Right lobe of liver (tissue), 6 donors: ENCODE measurements at regions not wholly inside any gene's neighbourhood (a gene's known extent, or its start where the extent isn't known, plus 50 kb on each side); places are given as distances from the start of the nearest gene placed in this dataset.

Experiments
- ATAC-seq, 4 donors: fragments of 200-7000 bp; cut with Tn5 transposase; one replicate each; pipeline ENCODE4 v1.9.1; 2020; ENCODE audit warnings: mild to moderate bottlenecking in 4 of 4, moderate library complexity in 4 of 4
- DNase-seq, 3 donors: peaks; one replicate each; pipeline ENCODE4 v3.0.0-alpha.2; 2020
- H3K27ac ChIP-seq, 3 donors: fragments of 200-600 bp; one replicate each; pipeline ENCODE4 v1.8.0; 2022
- H3K27me3 ChIP-seq, 2 donors: fragments of 200-600 bp; one replicate each; pipeline ENCODE4 v1.8.0; 2022
- H3K36me3 ChIP-seq, 4 donors: fragments of 200-600 bp; sonication (generic) in 1 of 4; one replicate each; pipeline versions ENCODE4 v1.5.1 to v1.8.0; 2017 to 2022; ENCODE audit warnings: control low read depth in 1 of 4
- H3K4me1 ChIP-seq, 4 donors: fragments of 200-600 bp; sonication (generic) in 1 of 4; one replicate each; pipeline versions ENCODE4 v1.5.1 to v1.8.0; 2017 to 2022; ENCODE audit warnings: control low read depth in 1 of 4
- H3K4me3 ChIP-seq, 3 donors: fragments of 200-600 bp; one replicate each; pipeline ENCODE4 v1.8.0; 2022
- H3K9me3 ChIP-seq, 4 donors: fragments of 200-600 bp; sonication (generic) in 1 of 4; one replicate each; pipeline versions ENCODE4 v1.5.1 to v1.8.0; 2017 to 2022; ENCODE audit warnings: control low read depth in 1 of 4
- POLR2A ChIP-seq: fragments of 450-650 bp; IDR thresholded peaks from one replicate; pipeline ENCODE4 v1.6.1; 2017; ENCODE audit warnings: antibody characterized with exemption, mild to moderate bottlenecking
- WGBS: methylation state at CpG from one replicate; pipeline ENCODE4 v1.1.6; 2018; ENCODE audit warnings: low coverage, low lambda C conversion rate; ENCODE audit not compliant: insufficient coverage; ENCODE audit errors: missing lambda C conversion rate; 5-methylcytosine and 5-hydroxymethylcytosine counted together
- intact Hi-C, 2 donors: fragments of 100-400 bp; cut with DNase I; formaldehyde crosslinking; loops; one replicate each; pipeline versions ENCODE4 v1.11.2 to v1.14.1; 2022
- TF ChIP-seq, protein P1 (sequence below), 4 donors: fragments of 200-600 bp in 3 of 4; fragments of 450-650 bp in 1 of 4; IDR thresholded peaks; one replicate each; pipeline versions ENCODE4 v1.5.1 to v1.8.0; 2016 to 2022; ENCODE audit warnings: antibody characterized with exemption in 4 of 4, mild to moderate bottlenecking in 2 of 4
- donor health status: DM: no; HTN: yes; CAD: no.
- donor health status: DM: no; HTN: no; CAD: no.
- donor health status: DM: no; HTN: no; CAD: no.
- donor health status: DM: no; HTN: yes; CAD: no.
- donor health status: DM: no; HTN: yes; CAD: no.

DNA sequence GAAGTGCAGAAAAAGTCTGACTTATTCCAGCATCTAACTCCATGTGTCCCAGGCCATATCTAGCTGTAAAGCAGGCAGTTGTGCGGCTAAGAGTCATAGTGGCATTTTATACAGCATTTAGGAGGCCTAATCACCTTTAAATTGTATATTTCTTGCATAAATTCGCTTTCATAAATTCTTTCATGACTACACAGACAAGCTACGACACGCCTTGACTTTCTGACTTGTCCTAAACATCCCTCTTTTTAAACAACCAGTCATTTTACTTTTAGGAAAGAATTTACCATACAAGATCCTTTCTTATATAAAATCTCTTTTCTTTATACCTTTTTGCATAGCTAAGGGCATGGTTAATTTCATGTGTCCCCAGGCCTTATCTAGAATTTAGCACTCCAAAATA, 81.7 kb upstream of the THBS2 start:
- Histone ChIP-seq H3K9me3 (no peaks in the 10 kb centered on the region), H3K36me3 (no peaks in the 10 kb centered on the region), H3K4me3 (no peak overlapping the region), H3K4me1 (no peaks in the 10 kb centered on the region), H3K27ac (no peak overlapping the region), H3K27me3 (no peaks in the 10 kb centered on the region)
- no peak for DNase-seq
- ATAC-seq, result no peak
- WGBS, result 57% methylated on average over 4 of the region's 4 CpGs
- TF ChIP-seq, protein P1, sequence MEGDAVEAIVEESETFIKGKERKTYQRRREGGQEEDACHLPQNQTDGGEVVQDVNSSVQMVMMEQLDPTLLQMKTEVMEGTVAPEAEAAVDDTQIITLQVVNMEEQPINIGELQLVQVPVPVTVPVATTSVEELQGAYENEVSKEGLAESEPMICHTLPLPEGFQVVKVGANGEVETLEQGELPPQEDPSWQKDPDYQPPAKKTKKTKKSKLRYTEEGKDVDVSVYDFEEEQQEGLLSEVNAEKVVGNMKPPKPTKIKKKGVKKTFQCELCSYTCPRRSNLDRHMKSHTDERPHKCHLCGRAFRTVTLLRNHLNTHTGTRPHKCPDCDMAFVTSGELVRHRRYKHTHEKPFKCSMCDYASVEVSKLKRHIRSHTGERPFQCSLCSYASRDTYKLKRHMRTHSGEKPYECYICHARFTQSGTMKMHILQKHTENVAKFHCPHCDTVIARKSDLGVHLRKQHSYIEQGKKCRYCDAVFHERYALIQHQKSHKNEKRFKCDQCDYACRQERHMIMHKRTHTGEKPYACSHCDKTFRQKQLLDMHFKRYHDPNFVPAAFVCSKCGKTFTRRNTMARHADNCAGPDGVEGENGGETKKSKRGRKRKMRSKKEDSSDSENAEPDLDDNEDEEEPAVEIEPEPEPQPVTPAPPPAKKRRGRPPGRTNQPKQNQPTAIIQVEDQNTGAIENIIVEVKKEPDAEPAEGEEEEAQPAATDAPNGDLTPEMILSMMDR (IDR thresholded peaks at IDR 0.05), result no peak
- TF ChIP-seq POLR2A, result no peak
- intact Hi-C loops, result no loop called here

DNA sequence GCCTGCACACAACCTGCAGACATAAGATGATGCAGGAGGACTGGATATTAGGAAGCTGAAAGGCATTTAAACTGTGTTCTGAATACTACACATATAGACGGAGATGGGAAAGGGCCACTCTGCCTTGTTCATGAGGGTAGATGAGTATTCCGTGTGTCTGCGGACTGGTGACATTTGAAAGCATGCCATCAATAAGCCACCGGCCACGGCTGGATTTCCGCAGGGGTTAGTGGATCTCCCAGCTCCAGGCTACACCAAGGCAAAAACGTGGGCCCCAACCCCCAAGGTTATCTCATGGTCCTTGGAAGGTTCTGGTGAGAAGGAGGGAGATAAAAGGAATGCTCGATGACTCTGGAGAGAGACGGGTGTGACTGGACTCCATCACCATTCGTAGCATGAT, 78.6 kb upstream of the THBS2 start:
- DNase-seq (no peak), ATAC-seq (no peak)
- Histone ChIP-seq H3K9me3 (no peaks in the 10 kb centered on the region), H3K36me3 (no peaks in the 10 kb centered on the region), H3K4me1 (no peaks in the 10 kb centered on the region), H3K27me3 (no peaks in the 10 kb centered on the region), H3K27ac (no peak overlapping the region), H3K4me3 (no peak overlapping the region)
- WGBS, result 72% methylated on average over 10 of the region's 10 CpGs
- intact Hi-C loops, result no loop called here
- TF ChIP-seq POLR2A, result no peak
- TF ChIP-seq, protein P1 (IDR thresholded peaks at IDR 0.05), result no peak

GRCh38 chr6:169328112-169328801, 74.6 kb upstream of the THBS2 start:
- H3K4me1 ChIP-seq, result no peaks in the 10 kb centered on the region
- H3K4me3 ChIP-seq, result no peak overlapping the region
- H3K27ac ChIP-seq, result no peak overlapping the region
- no peak for DNase-seq
- no peak for ATAC-seq
- no peak for TF ChIP-seq POLR2A
- TF ChIP-seq, protein P1 (IDR thresholded peaks at IDR 0.05), result no peak
- 38% methylated on average over 4 of the region's 5 CpGs for WGBS
- H3K36me3 ChIP-seq, result no peaks in the 10 kb centered on the region
- H3K27me3 ChIP-seq, result no peaks in the 10 kb centered on the region
- H3K9me3 ChIP-seq, result no peaks in the 10 kb centered on the region
- intact Hi-C loops, result no loop called here

DNA sequence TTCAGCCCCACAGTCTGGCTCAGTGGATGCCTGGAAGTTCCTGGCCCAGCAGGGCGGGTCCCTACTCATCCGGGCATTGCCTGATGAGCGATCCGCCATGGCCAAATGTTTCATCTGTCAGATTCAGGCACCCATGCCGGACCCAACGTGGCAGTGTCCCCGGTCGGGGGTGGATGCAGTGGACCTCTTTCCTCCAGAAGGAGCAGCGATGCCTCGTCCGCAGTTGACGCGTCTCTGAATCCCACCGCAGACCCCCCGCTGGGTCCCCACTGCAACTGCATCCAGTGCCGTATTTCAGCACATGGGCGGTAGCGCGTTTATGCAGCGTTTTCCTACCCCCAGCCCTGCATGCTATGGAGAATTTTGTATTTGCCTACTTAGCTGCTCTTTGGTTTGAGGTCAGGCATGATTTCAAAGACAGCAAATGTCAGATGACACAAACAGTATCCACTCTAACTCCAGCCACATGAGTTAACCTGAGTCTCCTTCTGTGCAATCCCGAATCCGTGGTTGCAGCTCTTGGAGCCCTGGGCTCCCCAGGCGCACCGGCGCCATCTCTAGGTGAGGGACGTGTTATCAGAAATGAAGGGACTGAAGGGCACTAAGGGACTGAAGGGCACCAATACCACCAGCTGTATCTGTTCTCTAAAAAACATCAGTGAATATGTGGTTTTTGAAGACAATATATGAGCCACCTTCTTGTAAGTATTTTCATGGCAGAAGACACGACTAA, 72.6 kb upstream of the THBS2 start:
- H3K4me3 ChIP-seq, result no peak overlapping the region
- no peaks in the 10 kb centered on the region for H3K36me3 ChIP-seq
- H3K27ac ChIP-seq, result no peak overlapping the region
- no peaks in the 10 kb centered on the region for H3K4me1 ChIP-seq
- 52% methylated on average over 16 of the region's 27 CpGs for WGBS
- TF ChIP-seq, protein P1 (IDR thresholded peaks at IDR 0.05), result no peak
- TF ChIP-seq POLR2A, result no peak
- no peaks in the 10 kb centered on the region for H3K27me3 ChIP-seq
- intact Hi-C loops, result no loop called here
- ATAC-seq, result no peak
- H3K9me3 ChIP-seq, result no peaks in the 10 kb centered on the region
- DNase-seq, result no peak
